ENCODE measurements at regions not wholly inside any gene's neighbourhood (a gene's known extent, or its start where the extent isn't known, plus 50 kb on each side); places are given as distances from the start of the nearest gene placed in this dataset.

GRCh38 chr5:158521995-158522394, 577.7 kb downstream of the EBF1 start (continued):
- TF ChIP-seq HNF4G (IDR thresholded peaks at IDR 0.05; ENCODE audit: borderline replicate concordance, low read depth, low read length) (no peak), HNF4G (CRISPR knock-in tag; IDR thresholded peaks at IDR 0.05; ENCODE audit: borderline replicate concordance, low read depth) (no peak)

GRCh38 chr5:158519433-158520021, 580.2 kb downstream of the EBF1 start:
- intact Hi-C loops (cut with micrococcal nuclease; ENCODE audit: unreplicated experiment) = loop anchor here (2.0 kb wide), 1 partner anchor 59 kb away; no protein-coding TSS in a partner anchor
- Histone ChIP-seq H3K9me3 (ENCODE audit: low read length) (no peaks in the 10 kb centered on the region), H3K79me2 (ENCODE audit: insufficient read depth, low read length) (no peaks in the 10 kb centered on the region), H3K27me3 (ENCODE audit: control insufficient read depth in 1 of 2, insufficient read depth in 2 of 2, low read length in 2 of 2) (no peaks in the 10 kb centered on the region), H4K20me1 (ENCODE audit: insufficient read depth, low read length) (no peaks in the 10 kb centered on the region), H3K27ac (ENCODE audit: extremely low read length, insufficient read depth, low read length) (peak overlapping the region; percentile 61), H3K4me2 (ENCODE audit: low read depth, low read length) (peak overlapping the region; percentile 37; the same call in 1 of the 2 replicates), H3K9ac (ENCODE audit: insufficient read depth, low read depth, low read length) (no peak overlapping the region), H3K4me1 (ENCODE audit: insufficient read depth, low read length) (peaks cover 23% of the 10 kb centered on the region), H3K36me3 (replicated peaks in 1 of 2; ENCODE audit: control insufficient read depth in 1 of 2, insufficient read depth in 2 of 2, low read length in 2 of 2) (no peaks in the 10 kb centered on the region), H2AFZ (ENCODE audit: low read length) (no peak overlapping the region), H3K4me3 (replicated peaks in 1 of 3; ENCODE audit: insufficient read depth in 1 of 3, low read depth in 2 of 3, low read length in 3 of 3) (no peak overlapping the region; a peak in 1 of 6 replicates)
- in situ Hi-C loops (cut with HindIII; ENCODE audit: extremely low pct_ligation_motif_present, low pct_unique_long_range_greater_than_20kb) = no loop called here
- peak; percentile 77 for FAIRE-seq
- ChIA-PET CTCF (ENCODE audit: low intra/inter-chr PET ratio, low total read pairs) (no interaction called here), POLR2A (no interaction called here)
- peak; percentile 75 for DNase-seq (ENCODE audit: low spot score)
- BruUV-seq (replicated peaks) = no TSS peak
- 12% methylated on average over 3 of the region's 3 CpGs for WGBS (ENCODE audit: low lambda C conversion rate)
- peak; percentile 99 for ATAC-seq
- peak; percentile 42; the same call in 1 of the 2 replicates for TF ChIP-seq RXRB (CRISPR knock-in tag; IDR thresholded peaks at IDR 0.05; ENCODE audit: borderline replicate concordance)
- TF ChIP-seq CREB1 (IDR thresholded peaks at IDR 0.05) = no peak
- peak; percentile 66 for TF ChIP-seq CREB1 (CRISPR knock-in tag; IDR thresholded peaks at IDR 0.05)
- no peak for TF ChIP-seq MIER2 (CRISPR knock-in tag; IDR thresholded peaks at IDR 0.05)
- peak; percentile 76 for TF ChIP-seq SOX13 (IDR thresholded peaks at IDR 0.05)
- peak in 1 of 2 experiments; percentile 85; a peak in 2 of 4 replicates for TF ChIP-seq SOX13 (CRISPR knock-in tag; conservative IDR thresholded peaks at IDR 0.05 in 1 of 2, IDR thresholded peaks at IDR 0.05 in 1 of 2)
- no peak for TF ChIP-seq EHMT2 (IDR thresholded peaks at IDR 0.05; ENCODE audit: borderline replicate concordance, low read depth, low read length)
- TF ChIP-seq ZNF816 (CRISPR knock-in tag; IDR thresholded peaks at IDR 0.05; ENCODE audit: borderline replicate concordance) = no peak; the same call in 1 of the 2 replicates
- peak; percentile 69 for TF ChIP-seq RARA (CRISPR knock-in tag; IDR thresholded peaks at IDR 0.05)
- 0 out of 2 replicates have a peak, but pooled peaks have one; percentile 18 for TF ChIP-seq MYPOP (CRISPR knock-in tag; IDR thresholded peaks at IDR 0.05)
- no peak for TF ChIP-seq TIGD3 (CRISPR knock-in tag; IDR thresholded peaks at IDR 0.05; ENCODE audit: borderline replicate concordance)
- peak; percentile 72; the same call in 1 of the 2 replicates for TF ChIP-seq RERE (CRISPR knock-in tag; IDR thresholded peaks at IDR 0.05; ENCODE audit: low read depth)
